ENCODE measurements at regions not wholly inside any gene's neighbourhood (a gene's known extent, or its start where the extent isn't known, plus 50 kb on each side); places are given as distances from the start of the nearest gene placed in this dataset.
"Not testable (repeated sequence)": the region's sequence is repeated elsewhere in the genome, so short reads cannot be mapped to it uniquely, and the experiment has no call there.

- no peak for TF ChIP-seq CTCF (IDR thresholded peaks at IDR 0.05)
- Histone ChIP-seq H3K27ac (no peak overlapping the region), H3K4me1 (ENCODE audit: control insufficient read depth in 1 of 2, insufficient read depth in 1 of 2, low read depth in 1 of 2, low read length in 1 of 2) (no peaks in the 10 kb centered on the region), H3K4me3 (ENCODE audit: low read depth in 1 of 2, low read length in 1 of 2) (no peak overlapping the region), H3K9me3 (no peaks in the 10 kb centered on the region), H3K27me3 (peaks cover 10% of the 10 kb centered on the region), H3K36me3 (no peaks in the 10 kb centered on the region)
Measured at GRCh38 chr15:100771746-100772145, 107.9 kb upstream of the ALDH1A3 start.

DNA sequence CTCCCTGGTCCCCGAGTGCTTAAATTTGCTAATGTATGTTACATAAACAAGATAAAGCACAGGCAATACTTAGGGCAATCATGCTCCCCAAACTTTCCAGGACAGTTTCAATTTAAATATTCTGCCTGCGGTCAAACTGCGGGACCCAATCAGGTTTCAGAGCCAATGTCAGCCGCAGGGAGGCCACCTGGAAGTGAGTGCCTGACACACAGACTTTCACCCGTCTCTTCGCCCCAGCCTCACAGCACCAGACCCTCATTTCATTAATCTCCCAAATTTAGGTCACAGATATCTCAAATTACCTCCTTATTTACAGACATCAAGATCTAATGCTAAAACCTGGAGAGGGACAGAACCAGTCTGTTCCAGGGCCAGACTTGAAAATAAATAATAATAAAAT is 107.2 kb upstream of the ALDH1A3 start:
- no peak for TF ChIP-seq CTCF (IDR thresholded peaks at IDR 0.05)
- no peaks in the 10 kb centered on the region for H3K4me1 ChIP-seq (ENCODE audit: control insufficient read depth in 1 of 2, insufficient read depth in 1 of 2, low read depth in 1 of 2, low read length in 1 of 2)
- H3K9me3 ChIP-seq, result no peaks in the 10 kb centered on the region
- H3K27ac ChIP-seq, result no peak overlapping the region
- H3K4me3 ChIP-seq (ENCODE audit: low read depth in 1 of 2, low read length in 1 of 2), result no peak overlapping the region
- H3K36me3 ChIP-seq, result no peaks in the 10 kb centered on the region
- peaks cover 2% of the 10 kb centered on the region for H3K27me3 ChIP-seq

GRCh38 chr15:100772892-100773520 is 106.6 kb upstream of the ALDH1A3 start:
- TF ChIP-seq CTCF (IDR thresholded peaks at IDR 0.05), result no peak
- H3K27me3 ChIP-seq, result no peaks in the 10 kb centered on the region
- no peak overlapping the region for H3K4me3 ChIP-seq (ENCODE audit: low read depth in 1 of 2, low read length in 1 of 2)
- no peaks in the 10 kb centered on the region for H3K36me3 ChIP-seq
- H3K27ac ChIP-seq, result no peak overlapping the region
- H3K9me3 ChIP-seq, result no peaks in the 10 kb centered on the region
- no peaks in the 10 kb centered on the region for H3K4me1 ChIP-seq (ENCODE audit: control insufficient read depth in 1 of 2, insufficient read depth in 1 of 2, low read depth in 1 of 2, low read length in 1 of 2)

GRCh38 chr15:100774044-100774443 is 105.6 kb upstream of the ALDH1A3 start:
- not testable (repeated sequence) for H3K4me1 ChIP-seq (ENCODE audit: control insufficient read depth in 1 of 2, insufficient read depth in 1 of 2, low read depth in 1 of 2, low read length in 1 of 2); H3K4me3 ChIP-seq (ENCODE audit: low read depth in 1 of 2, low read length in 1 of 2); H3K27ac ChIP-seq; H3K9me3 ChIP-seq; H3K27me3 ChIP-seq; H3K36me3 ChIP-seq

DNA sequence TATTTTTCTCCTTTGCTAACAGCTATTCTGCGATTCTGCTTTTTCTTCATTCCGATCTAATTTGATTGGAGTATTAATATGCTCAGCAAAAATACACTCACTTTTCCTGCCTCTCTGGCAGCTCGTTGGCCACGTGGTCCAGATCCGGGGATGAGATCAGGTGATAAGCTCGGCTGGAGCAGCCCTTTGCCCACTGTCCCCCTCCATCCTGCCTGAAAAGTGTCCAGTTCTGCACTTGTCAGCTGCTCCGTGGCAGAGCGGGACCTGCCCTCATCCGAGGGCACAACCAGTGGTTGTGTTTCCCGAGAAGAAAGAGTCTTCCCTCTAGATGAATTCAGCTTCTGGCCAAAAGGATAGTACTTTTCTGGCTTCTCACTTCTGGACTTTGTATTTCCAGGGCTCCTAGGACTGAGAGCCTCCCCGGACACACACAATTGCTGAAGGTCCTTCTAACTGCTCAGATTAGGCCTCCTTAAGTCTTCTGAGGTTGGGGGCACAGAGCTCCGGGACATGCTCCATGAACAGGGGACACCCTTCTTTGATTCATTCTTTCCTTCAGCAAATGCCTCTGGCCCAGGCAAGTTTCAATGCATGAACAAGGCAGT is 103.9 kb upstream of the ALDH1A3 start:
- H3K9me3 ChIP-seq, result no peaks in the 10 kb centered on the region
- no peak overlapping the region for H3K27ac ChIP-seq
- no peak for TF ChIP-seq CTCF (IDR thresholded peaks at IDR 0.05)
- H3K36me3 ChIP-seq, result no peaks in the 10 kb centered on the region
- no peak overlapping the region for H3K4me3 ChIP-seq (ENCODE audit: low read depth in 1 of 2, low read length in 1 of 2)
- H3K27me3 ChIP-seq, result no peaks in the 10 kb centered on the region
- H3K4me1 ChIP-seq (ENCODE audit: control insufficient read depth in 1 of 2, insufficient read depth in 1 of 2, low read depth in 1 of 2, low read length in 1 of 2), result no peaks in the 10 kb centered on the region

- Histone ChIP-seq H3K4me3 (ENCODE audit: low read depth in 1 of 2, low read length in 1 of 2) (no peak overlapping the region), H3K27me3 (no peaks in the 10 kb centered on the region), H3K4me1 (ENCODE audit: control insufficient read depth in 1 of 2, insufficient read depth in 1 of 2, low read depth in 1 of 2, low read length in 1 of 2) (no peaks in the 10 kb centered on the region), H3K36me3 (no peaks in the 10 kb centered on the region), H3K27ac (no peak overlapping the region), H3K9me3 (no peaks in the 10 kb centered on the region)
- no peak for TF ChIP-seq CTCF (IDR thresholded peaks at IDR 0.05)
Measured at GRCh38 chr15:100777821-100778220, 101.8 kb upstream of the ALDH1A3 start.

Measured in neutrophil (primary cell).